Testis (tissue), 2 donors: ENCODE measurements at regions not wholly inside any gene's neighbourhood (a gene's known extent, or its start where the extent isn't known, plus 50 kb on each side); places are given as distances from the start of the nearest gene placed in this dataset.

Source experiments
- CTCF ChIP-seq, 3 experiments: fragments of 450-650 bp in 2 of 3; fragments of 200-600 bp in 1 of 3; sonication (generic) in 1 of 3; IDR thresholded peaks; one replicate each; pipeline ENCODE4 v1.5.1; 2016 to 2019; ENCODE audit warnings: antibody characterized with exemption in 3 of 3, mild to moderate bottlenecking in 2 of 3, moderate library complexity in 1 of 3
- POLR2A ChIP-seq: fragments of 450-650 bp; IDR thresholded peaks from one replicate; pipeline ENCODE4 v1.6.1; 2017; ENCODE audit warnings: antibody characterized with exemption, mild to moderate bottlenecking, moderate library complexity

DNA sequence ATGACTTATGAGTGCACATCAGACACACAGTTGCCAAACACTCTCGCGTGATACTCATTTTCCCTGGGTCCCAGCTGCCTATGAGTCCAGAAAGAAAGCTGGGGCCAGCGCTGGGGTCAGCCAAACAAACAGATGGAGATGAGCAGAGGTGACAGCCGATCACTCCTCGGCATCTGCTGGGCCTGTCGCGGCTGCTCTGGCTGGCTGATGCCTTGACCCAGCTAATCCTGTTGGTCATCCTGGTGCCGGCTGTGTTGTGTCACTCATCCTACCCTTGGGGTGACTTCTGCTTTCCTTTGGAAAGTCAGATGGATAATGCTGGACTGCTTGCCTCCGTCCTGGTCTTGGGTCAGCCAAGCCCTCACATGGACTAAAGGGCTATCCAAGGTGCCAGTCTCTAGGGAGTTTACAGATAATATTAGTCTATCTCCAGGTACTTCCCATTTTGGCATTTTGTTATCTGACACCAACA, 105.3 kb upstream of the PDZRN3 start:
- TF ChIP-seq POLR2A (no peak), CTCF (IDR thresholded peaks at IDR 0.05) (no peak)
